ENCODE measurements at regions not wholly inside any gene's neighbourhood (a gene's known extent, or its start where the extent isn't known, plus 50 kb on each side); places are given as distances from the start of the nearest gene placed in this dataset.
"Not testable (repeated sequence)": the region's sequence is repeated elsewhere in the genome, so short reads cannot be mapped to it uniquely, and the experiment has no call there.

DNA sequence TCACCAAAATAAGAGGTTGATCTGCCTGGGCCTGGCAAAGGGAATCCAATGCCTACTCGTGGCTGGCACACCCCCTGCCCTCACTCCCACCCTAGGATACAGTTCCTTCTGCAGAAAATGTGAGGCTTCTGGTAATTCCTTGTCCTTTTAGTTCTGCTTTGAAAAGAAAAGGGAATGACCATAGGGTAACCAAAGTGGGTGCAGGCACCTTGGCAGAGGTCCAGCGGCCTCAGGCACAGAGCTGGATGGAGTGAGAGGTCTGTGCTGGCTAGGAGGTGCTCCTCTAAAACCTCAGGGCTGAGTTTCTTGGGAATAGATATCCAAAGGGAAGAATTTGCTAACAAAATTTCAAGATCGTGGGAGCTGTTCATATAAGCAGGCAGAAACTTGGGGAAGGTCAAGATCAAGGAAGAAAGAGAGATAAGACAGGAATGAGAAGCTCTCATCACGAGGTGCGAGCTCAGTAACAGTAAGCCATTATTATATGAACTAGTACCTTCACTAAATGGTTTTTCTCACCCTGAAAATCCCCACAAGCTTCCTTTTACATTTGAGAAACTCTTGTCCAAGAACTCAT is 293.1 kb upstream of the LYPLAL1 start:
- DNase-seq = no peak

DNA sequence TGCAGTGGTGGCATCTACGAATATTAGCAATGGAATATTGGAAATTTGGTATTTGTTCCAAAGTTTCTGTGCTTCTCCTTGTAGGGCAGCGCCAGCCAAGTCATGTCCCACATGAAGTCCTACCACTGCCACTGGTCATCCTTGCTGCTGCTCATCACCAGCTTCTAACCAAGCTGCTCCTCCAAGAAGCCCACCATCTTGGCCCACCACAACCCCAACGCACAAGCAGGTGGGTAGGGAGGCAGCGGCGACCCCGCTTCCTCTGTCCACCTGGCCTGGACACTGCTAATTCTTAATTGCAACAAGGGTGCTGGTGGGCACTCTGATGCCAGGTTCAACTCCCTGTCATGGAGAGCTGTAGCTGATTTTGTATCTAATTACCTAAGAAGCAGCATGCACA is 291.2 kb upstream of the LYPLAL1 start:
- no peak for DNase-seq

DNA sequence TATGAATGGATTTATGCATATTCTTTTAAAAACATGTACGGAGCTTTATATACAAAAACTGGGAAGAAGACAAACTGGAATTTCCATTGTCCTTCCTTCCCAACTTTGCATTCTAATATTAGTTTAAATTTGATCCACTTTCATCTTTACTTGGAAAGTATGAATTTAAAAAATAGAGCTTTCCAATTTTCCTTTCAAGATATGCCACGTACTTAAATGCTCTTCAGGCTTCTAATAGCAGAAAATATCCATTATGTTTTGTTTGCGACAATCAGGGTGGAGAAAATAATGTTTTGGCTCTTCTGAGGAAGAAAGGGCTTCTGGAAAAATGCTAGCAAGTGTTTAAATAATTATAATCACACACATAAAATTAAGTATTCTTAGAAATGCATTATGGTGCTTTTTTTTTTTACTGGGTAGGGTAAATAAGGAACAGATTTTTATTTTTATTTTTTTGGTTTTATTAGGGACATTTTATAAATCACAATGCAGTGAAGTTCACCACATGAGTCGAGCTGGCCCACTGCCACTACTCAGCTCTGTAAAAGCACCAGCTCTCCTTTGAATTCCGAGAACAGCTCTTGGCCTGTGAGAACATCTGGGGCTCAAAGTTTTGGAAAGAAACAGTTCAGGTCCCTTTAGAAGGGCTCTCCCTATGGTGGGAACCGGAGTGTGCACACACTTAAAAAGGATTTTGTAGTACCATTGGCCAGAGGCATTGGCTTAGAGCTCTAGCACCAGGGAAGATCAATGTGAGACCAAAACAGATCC is 287.4 kb upstream of the LYPLAL1 start:
- DNase-seq = peak; percentile 81

DNA sequence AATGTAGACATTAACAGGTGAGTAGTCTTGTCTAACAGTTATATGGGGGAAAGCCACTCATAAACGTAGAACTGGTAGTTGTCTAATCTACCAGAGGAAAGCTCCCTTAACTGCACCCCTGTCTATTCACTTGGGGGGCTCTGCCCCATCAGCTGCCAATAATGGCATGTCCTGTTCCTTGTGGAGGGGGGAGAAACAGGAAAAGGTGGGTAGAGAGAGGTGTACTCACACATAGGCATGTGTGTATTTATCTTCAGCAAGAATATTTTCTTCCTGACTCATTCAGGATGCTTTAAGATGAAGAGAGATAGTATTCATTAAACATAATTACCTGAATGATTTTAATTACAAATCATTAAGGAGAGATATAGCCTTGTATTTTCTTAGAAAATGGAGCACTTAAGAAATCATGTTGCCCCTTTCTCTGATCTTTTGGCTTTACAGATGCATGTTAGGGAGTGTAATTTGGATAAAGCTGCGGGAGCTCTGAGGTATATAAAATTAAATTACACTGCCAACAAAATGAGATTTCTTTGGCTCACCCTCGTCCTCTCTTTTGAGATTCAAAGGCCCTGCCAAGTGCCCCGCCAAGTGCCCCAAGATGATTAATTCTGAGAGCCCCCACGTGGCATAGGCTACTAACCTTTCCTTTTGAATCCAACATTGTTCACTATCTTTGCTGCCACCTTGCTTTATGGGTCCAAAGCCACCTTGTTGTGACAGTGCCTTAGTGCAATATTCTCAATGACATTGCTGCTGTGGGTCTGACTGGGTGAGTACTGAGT is 286.3 kb upstream of the LYPLAL1 start:
- no peak for DNase-seq

DNA sequence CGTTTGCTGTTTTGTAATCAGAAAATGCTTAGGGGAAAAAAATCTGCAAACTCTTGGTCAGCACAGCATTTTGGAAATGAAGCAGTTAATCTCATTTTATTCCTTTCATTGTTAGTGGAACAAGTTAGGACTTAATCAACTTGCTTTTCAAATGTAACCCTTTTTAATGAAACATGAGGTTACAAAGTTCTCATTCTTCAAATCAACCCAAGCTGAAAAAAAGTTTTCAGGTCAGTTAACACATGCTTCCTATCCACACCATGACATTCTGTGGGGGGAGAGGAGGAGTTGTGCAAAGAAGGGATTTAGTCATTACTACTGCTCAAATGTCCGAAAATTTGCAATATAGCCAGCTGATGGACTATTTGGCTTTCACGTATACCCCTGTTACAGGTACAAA is 283.2 kb upstream of the LYPLAL1 start:
- no peak for DNase-seq

DNA sequence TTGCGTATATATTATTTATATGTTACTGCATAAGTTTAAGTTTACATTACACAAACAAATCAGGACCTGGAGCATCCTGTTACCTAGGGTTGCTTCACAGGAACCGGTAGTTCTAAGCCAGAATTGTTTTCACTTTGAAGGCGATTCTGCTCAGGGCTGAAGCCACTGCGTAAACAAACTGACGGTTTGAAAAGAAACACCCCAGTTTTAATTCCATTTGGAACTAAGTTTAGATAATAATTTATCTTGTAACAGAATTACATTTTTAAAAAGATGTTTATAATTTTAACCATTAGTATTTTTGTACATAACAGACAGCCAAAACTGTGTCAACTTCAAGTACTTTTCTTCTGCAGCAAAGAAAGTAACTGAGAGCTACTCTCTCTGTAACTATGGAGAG is 282.1 kb upstream of the LYPLAL1 start:
- no peak for DNase-seq

DNA sequence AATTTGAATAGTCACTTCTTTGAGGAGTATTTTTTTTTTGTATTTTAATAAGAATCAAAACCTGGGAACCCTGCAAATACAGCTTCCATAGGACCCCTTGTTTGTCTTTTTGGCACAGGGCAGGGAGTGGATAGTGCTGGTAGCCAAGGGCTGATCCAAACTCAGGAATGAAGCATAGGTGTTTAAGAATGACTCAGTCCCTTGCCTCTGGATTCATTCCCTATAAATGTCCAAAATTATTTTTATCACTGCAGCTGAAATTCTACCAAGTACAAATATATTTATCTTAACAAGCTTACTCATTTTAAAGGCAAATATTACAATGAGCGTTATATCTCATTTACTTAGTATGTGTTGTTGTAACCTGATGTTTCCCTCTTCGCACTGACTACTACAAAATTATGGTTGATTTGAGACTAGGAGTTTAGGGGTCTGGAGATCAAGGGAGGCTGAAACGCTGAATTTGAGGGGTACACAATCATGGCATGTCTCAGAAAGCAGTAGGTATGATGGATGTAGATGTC is 278.6 kb upstream of the LYPLAL1 start:
- DNase-seq = no peak

DNA sequence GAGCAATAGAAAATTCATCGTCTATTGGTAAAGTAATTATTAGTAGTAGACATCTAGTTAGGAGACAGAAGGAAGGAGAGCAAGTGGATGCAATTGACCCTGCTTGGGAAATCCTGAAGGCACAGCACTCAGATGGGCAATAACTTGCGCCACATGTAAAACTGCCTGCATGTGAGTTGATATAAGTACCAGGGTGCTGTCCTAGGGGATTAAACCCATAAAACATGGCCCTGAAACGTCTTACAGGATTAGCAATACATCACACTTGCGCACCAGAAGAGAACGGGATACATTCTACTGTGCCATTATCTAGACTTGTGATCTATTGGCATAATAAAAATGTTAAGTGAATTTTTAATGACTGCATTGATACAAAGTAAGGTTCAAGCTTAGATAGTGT is 277.5 kb upstream of the LYPLAL1 start:
- no peak for DNase-seq

DNA sequence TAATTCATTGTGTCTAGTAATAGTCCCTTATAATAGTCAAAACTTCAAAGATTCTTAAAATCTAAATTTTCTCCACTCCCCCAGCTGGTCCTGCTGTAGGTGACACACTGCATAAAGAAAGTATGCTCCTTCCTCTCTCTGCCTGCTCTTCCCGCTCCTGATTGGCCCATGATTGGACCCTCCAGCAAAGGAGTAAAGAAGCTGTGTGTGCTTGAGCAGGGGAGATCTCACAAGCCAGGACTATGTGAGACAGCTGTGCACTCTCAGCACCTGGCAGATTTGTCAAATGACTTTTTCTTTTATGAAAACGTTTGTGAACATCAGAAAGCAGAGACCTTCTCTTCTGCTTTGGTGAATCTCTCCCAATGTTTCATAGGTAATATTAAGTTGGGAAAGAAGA is 274.8 kb upstream of the LYPLAL1 start:
- no peak for DNase-seq

DNA sequence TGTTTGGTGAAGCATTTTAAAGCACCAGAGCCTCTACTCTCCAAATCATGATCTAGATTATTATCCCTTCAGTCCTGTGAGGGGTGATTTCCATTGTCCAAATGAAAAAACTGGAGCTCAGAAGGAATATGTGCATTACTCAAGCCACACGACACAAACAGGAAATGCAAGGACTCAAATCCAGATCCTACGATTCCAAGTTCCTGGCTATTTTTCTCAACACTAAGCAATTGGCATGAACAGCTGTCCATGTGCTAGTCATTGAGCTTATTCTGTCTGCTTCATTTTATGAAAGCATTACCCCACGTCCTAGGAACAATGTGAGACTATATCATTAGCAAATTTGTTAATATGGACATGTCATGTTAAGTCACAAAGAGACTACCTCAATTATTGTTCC is 273.1 kb upstream of the LYPLAL1 start:
- no peak for DNase-seq

DNA sequence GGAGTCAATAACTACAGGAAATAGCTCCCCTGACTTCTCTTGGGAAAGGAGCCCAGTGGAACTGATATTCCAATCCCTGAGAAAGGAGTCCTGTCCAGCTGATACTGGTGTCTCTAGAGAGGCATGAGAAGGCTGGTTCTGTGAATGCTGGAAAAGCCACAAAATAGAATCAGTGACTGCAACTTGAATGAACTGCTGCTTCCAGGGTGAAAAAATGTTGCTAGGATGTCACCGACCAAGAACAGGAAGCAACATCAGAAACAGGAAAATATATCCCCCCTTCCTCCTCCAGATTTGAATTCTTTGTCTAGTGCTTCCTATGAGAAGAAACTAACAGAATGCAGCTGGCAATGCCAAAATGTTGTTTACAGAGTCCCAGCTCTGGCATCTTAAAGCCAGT is 269.3 kb upstream of the LYPLAL1 start:
- DNase-seq = no peak

DNA sequence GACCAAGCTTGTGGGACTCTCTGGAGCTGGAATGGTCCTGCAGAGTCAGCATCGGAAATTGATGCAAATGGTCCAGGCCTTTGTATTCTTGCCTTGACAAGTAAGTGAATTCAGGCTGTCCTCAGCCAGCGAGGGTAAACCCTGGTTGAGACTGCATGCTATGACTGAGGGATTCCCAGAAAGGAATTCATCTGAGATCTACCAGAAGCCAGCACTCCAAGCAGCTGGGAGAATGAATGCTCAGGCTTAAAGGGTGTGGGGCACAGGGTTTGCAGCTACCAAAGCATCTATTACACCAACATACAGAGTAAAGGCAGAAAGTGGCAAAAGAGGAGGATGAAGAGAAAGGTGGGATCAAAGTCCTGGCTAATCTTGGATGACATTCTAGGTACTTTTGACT is 257.0 kb upstream of the LYPLAL1 start:
- no peak for DNase-seq

DNA sequence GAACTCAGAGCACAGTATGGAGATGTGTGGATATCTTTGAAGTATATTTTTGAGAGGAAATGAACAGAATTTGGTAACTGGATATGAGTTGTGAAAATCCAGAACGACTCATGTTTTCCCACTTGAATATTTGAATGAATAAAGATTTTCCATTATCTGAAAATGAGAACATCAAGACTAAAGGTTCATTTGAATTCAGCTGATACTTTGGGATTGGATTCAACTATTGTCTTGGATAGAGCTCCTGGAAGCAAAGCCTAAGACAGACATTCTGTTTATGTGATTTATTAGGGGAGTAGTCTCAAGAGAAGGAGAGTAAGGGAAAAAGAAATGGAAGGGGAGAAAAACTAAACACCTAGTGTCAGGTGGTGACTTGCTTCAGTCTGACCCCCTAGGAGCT is 256.0 kb upstream of the LYPLAL1 start:
- peak; percentile 59 for DNase-seq

DNA sequence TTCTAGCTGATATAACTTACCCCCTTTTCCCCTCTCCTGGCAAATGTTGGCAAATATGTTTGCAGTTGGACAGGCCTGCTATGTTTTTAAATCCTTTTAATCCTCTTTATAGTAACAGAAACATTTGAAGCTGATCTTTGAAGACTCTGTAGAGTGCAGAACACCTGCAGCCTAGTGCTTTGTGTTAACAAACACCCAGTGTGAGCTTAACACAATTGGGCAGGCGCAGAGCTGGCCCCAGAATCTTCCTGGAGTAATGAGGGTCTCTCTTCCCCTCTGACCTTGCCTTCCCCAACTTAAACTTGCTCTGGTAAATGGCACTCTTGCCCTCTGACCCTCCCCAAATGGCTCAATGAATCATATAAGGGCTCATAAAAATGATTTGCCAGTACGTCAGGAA is 247.9 kb upstream of the LYPLAL1 start:
- DNase-seq = no peak

DNA sequence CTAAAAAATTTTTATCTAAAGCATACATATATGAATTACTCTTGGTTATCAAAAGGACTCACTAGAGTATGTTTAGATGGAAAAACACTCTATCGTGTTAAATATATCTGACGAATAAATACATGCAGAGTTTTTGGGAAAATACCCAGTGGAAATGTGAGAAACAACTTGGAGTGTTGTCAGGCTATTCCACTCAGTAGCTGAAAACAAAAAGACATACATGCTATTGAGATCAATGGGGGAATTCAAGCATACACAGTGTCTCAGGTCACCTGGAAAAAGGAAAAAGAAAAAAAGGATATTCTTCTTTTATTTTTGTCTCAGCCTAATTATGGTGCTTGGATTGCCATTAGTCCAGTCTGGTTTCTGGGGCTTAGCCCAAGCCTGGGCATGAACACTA is 247.0 kb upstream of the LYPLAL1 start:
- peak; percentile 26 for DNase-seq

DNA sequence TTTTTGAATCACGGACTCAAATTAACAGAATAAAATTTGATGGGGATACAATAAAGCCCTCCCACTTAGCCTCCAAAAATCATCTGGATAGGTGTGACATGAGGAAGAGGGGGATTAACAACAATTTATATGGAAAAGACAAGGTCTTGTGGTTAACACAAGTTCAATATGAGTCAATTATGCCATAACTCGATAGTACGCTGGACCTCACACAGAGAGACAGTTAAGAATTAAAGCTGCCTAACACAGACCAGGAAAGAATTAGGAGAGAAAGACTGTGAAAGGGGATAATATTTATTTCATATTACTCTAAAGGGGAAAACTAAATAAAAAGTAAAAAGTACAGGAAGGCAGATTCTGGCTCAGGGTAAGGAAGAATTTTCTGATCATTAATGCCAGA is 243.7 kb upstream of the LYPLAL1 start:
- DNase-seq = peak; percentile 21

DNA sequence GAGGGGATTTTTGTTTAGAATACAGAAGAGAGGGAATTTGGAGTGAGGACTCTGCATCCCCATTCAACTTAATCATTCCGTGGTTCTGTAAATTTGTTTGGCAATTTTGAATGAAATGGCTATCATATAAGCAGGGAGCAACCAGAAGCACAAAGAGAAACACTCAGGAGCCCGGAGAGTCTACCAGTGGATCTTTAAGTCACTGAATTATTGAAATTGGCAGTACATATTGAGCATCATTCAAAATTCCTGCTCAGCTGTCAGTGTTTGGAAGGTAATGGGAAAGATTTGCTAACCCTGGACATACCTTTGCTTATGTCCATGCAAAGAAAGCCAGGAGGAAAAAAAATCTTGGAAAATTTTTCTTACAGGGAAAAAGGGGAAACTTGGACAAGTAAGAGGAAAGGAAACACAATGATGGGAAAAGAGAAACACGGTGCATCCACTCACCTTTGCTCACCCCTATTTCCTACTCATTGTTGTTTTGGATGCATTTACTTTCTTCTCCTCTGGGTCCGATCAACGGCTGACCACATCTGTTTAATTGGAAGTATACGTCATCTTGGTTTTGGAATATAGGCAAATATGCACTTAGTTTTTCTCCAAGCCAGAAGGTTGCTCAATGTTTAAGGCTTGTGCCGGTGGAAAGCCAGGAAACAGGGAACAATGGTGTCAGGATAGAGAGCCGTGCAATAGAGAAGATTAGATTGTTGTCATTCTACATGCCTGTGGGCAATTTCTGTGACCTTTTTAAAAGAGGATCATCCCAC is 243.0 kb upstream of the LYPLAL1 start:
- DNase-seq = peak; percentile 75

DNA sequence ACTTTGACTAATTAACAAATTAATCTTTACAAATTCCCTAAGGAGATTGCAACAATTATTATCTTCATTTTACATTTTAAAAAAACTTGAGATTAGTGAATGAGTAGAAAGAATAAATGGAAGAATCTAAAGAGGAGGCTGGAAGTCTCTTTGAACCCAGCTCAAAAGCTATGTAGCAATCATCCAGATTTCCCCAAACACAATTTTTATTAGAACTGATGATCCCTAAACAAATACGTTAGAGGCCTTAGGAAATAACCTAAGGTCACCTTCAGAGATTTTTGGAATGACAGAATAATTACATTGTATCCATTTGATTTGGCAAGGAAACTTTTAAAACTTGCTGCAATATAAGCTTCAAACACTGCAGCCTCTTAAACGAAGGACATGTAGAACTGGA is 242.4 kb upstream of the LYPLAL1 start:
- no peak for DNase-seq

DNA sequence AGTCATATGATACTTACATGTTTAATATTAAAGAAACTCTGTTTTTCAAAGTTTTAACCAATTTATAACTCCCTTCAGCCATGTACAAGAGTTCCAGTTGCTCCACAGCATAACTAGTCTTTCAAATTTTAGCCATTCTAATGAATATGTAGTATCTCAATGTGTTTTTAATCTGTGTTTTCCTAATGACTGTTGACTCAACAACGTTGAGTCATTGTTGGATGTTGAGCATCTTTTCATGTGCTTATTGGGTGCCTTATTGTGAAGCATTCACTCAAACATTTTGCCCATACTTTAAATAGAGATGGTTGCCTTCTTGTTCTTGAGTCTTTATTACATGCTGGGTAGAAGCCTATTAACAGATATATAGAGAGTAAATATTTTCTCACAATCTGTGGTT is 240.2 kb upstream of the LYPLAL1 start:
- no peak for DNase-seq

DNA sequence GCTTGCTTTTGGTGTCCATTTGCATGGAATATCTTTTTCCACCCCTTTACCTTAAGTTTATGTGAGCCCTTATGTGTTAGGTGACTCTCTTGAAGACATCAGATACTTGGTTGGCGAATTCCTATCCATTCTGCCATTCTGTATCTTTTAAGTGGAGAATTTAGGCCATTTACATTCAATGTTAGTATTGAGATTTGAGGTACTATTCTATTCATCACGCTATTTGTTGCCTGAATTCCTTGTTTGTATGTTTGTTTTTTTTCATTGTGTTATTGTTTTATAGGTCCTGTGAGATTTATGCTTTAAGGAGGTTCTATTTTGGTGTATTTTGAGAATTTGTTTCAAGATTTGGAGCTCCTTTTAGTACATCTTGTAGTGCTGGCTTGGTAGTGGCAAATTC is 238.3 kb upstream of the LYPLAL1 start:
- DNase-seq = not testable (repeated sequence)

DNA sequence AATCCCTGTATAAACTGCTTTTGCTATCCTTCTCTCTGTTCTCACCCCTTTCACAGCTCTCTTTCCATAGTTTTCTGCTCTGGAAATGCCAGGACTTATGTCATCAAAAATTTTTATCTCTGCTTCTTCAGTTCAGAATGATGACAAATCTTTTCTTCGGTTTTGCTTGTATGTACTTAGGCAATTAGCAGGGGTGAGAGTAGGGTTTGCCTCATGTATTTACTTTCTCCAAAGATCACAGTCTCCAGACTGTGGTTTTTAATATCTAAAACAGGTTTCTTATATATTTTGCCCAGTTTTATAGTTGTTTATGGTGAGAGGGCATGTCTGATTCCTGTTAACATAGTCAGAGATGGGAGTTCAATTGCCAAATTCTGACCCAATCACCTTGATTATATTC is 235.4 kb upstream of the LYPLAL1 start:
- DNase-seq = no peak

DNA sequence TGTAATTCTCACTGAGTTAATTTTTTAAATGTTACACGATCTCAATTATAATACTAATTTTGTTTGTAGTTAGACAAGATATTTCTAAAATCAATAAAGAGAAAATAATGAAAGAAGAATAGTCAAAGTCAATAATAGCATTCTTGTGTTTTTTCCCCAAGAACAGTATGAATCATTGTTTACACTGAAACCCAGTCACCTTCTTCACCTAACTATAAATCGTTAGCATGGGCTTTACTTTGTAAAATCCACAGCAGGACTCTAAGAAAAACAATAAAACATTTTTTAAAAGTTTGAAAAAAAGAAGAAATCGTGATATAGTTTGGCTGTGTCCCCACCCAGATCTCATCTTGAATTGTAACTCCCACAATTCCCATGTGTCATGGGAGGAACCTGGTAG is 234.6 kb upstream of the LYPLAL1 start:
- DNase-seq = no peak

DNA sequence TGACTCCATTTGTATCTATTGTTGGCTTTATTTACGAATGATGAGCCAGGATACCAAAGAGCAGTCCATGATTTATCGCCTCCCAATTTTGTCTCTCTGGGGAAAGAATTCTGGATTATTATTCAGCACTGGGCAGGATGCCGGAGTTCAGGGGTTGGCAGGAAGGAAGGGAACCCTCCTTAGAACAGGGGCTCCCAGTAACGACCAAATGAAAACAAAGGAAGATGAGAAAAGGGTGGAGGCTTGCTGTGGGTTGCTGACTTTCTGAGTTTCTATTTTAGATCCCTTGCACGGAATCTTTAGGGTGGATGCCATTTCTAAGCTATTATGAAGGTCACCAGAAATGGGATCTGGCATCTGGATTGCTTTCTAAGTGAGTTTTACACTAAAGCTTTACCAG is 231.2 kb upstream of the LYPLAL1 start:
- no peak for DNase-seq
